Transverse colon (tissue), 4 donors: ENCODE measurements at regions not wholly inside any gene's neighbourhood (a gene's known extent, or its start where the extent isn't known, plus 50 kb on each side); places are given as distances from the start of the nearest gene placed in this dataset.

Experiments
- DNase-seq: peaks from one replicate; pipeline ENCODE4 v3.0.0-alpha.2; 2019
- H3K27ac ChIP-seq, 4 donors: fragments of 200-600 bp; sonication (generic); 2 replicates each; pipeline ENCODE4 v1.5.1; 2016 to 2018; ENCODE audit warnings: inconsistent platforms in 4 of 4
- H3K27me3 ChIP-seq: fragments of 200-600 bp; sonication (generic); 2 replicates; pipeline ENCODE4 v1.5.1; 2017; ENCODE audit warnings: inconsistent platforms
- H3K36me3 ChIP-seq, 4 donors: fragments of 200-600 bp; sonication (generic); 2 replicates each; pipeline ENCODE4 v1.5.1; 2017 to 2019; ENCODE audit warnings: inconsistent platforms in 4 of 4
- H3K4me1 ChIP-seq, 4 donors: fragments of 200-600 bp; sonication (generic); 2 replicates each; pipeline ENCODE4 v1.5.1; 2017 to 2020; ENCODE audit warnings: inconsistent platforms in 4 of 4
- H3K4me3 ChIP-seq, 4 donors: fragments of 200-600 bp; sonication (generic); 1 replicate in 1 of 4; 2 replicates in 3 of 4; pipeline versions ENCODE4 v1.5.1 to v1.6.1; 2017 to 2019; ENCODE audit warnings: inconsistent platforms in 4 of 4
- H3K9me3 ChIP-seq, 2 donors: fragments of 200-600 bp; sonication (generic); 2 replicates each; pipeline ENCODE4 v1.5.1; 2017 to 2019; ENCODE audit warnings: inconsistent platforms in 2 of 2
- CTCF ChIP-seq, 5 experiments: fragments of 200-600 bp in 3 of 5; fragments of 450-650 bp in 2 of 5; sonication (generic) in 3 of 5; IDR thresholded peaks; 1 replicate in 2 of 5; 2 replicates in 3 of 5; pipeline ENCODE4 v1.5.1; 2016 to 2017; ENCODE audit warnings: antibody characterized with exemption in 5 of 5, inconsistent platforms in 3 of 5, mild to moderate bottlenecking in 2 of 5, moderate library complexity in 1 of 5
- EP300 ChIP-seq: sonication (generic); formaldehyde crosslinking; IDR thresholded peaks from one replicate; pipeline ENCODE4 v1.6.1; 2017; ENCODE audit warnings: antibody characterized with exemption, low read depth
- POLR2A ChIP-seq: fragments of 450-650 bp; IDR thresholded peaks from one replicate; pipeline ENCODE4 v1.6.1; 2016; ENCODE audit warnings: antibody characterized with exemption, mild to moderate bottlenecking, moderate library complexity
- POLR2AphosphoS5 ChIP-seq, 3 donors: sonication (generic); formaldehyde crosslinking; IDR thresholded peaks; one replicate each; pipeline ENCODE4 v1.6.1; 2016; ENCODE audit warnings: antibody characterized with exemption in 3 of 3
- WGBS, 2 donors: methylation state at CpG; one replicate each; pipeline ENCODE4 v1.1.5; 2018; ENCODE audit warnings: low coverage in 1 of 2; 5-methylcytosine and 5-hydroxymethylcytosine counted together
- in situ Hi-C, 4 donors: fragments of 200-750 bp; cut with MboI; loops; one replicate each; pipeline versions ENCODE4 v1.15.0 to v1.15.1; 2017; ENCODE audit warnings: low sequenced_read_pairs in 3 of 4, low pct_ligation_motif_present in 1 of 4, low pct_unique_long_range_greater_than_20kb in 1 of 4
- intact Hi-C: fragments of 100-400 bp; cut with DNase I; formaldehyde crosslinking; loops from one replicate; pipeline ENCODE4 v1.15.1; 2023; ENCODE audit warnings: low total_unique reads

GRCh38 chr10:27447540-27447939 lies 56.6 kb upstream of the RAB18 start:
- no peaks in the 10 kb centered on the region for H3K36me3 ChIP-seq
- H3K27me3 ChIP-seq = no peaks in the 10 kb centered on the region
- intact Hi-C loops = no loop called here
- DNase-seq = no peak
- no peaks in the 10 kb centered on the region for H3K9me3 ChIP-seq
- no peak overlapping the region for H3K4me3 ChIP-seq
- no peaks in the 10 kb centered on the region for H3K4me1 ChIP-seq
- no peak overlapping the region for H3K27ac ChIP-seq
- in situ Hi-C loops = loop anchor here (10.0 to 25.0 kb wide), 3 partner anchors 207 to 790 kb away; no protein-coding TSS in a partner anchor
- TF ChIP-seq EP300 (no peak), POLR2AphosphoS5 (IDR thresholded peaks at IDR 0.05) (no peak), CTCF (IDR thresholded peaks at IDR 0.05) (no peak), POLR2A (no peak)
- 80% methylated on average over 3 of the region's 3 CpGs; no CpG with 5 or more reads in 1 of the 2 donors for WGBS, 2 donors

- no peaks in the 10 kb centered on the region for H3K4me1 ChIP-seq
- WGBS, 2 donors = 2 to 3% methylated on average over 5 of the region's 5 CpGs
- H3K36me3 ChIP-seq = no peaks in the 10 kb centered on the region
- no peak overlapping the region for H3K4me3 ChIP-seq
- H3K27me3 ChIP-seq = no peaks in the 10 kb centered on the region
- H3K27ac ChIP-seq = no peak overlapping the region
- in situ Hi-C loops (loop anchor here (10.0 to 25.0 kb wide), 3 partner anchors 208 to 791 kb away; no protein-coding TSS in a partner anchor), intact Hi-C loops (no loop called here)
- H3K9me3 ChIP-seq = no peaks in the 10 kb centered on the region
- no peak for DNase-seq
- TF ChIP-seq CTCF (IDR thresholded peaks at IDR 0.05) (peak; percentile 30 to 43 (median 34)), POLR2A (no peak), EP300 (no peak)
These were observed 57.8 kb upstream of the RAB18 start for GRCh38 chr10:27446091-27446918.

GRCh38 chr10:27445070-27445469 lies 59.0 kb upstream of the RAB18 start:
- Histone ChIP-seq H3K4me1 (no peaks in the 10 kb centered on the region), H3K9me3 (no peaks in the 10 kb centered on the region), H3K27ac (no peak overlapping the region), H3K27me3 (no peaks in the 10 kb centered on the region), H3K36me3 (no peaks in the 10 kb centered on the region), H3K4me3 (no peak overlapping the region)
- intact Hi-C loops (no loop called here), in situ Hi-C loops (loop anchor here (10.0 to 25.0 kb wide), 3 partner anchors 210 to 792 kb away; no protein-coding TSS in a partner anchor)
- no peak for DNase-seq
- TF ChIP-seq CTCF (IDR thresholded peaks at IDR 0.05) = no peak
- TF ChIP-seq EP300 = no peak
- no peak for TF ChIP-seq POLR2AphosphoS5 (IDR thresholded peaks at IDR 0.05)
- no peak for TF ChIP-seq POLR2A
- WGBS, 2 donors = 75 to 82% methylated on average over 3 to 5 of the region's 5 CpGs

GRCh38 chr10:27440478-27440877 lies 63.6 kb upstream of the RAB18 start:
- WGBS, 2 donors = 17 to 28% methylated on average over 2 of the region's 2 CpGs
- TF ChIP-seq POLR2A (no peak), POLR2AphosphoS5 (IDR thresholded peaks at IDR 0.05) (no peak), EP300 (no peak), CTCF (IDR thresholded peaks at IDR 0.05) (no peak)
- Histone ChIP-seq H3K27me3 (no peaks in the 10 kb centered on the region), H3K4me1 (no peaks in the 10 kb centered on the region), H3K9me3 (no peaks in the 10 kb centered on the region), H3K4me3 (no peak overlapping the region), H3K36me3 (no peaks in the 10 kb centered on the region), H3K27ac (no peak overlapping the region)
- in situ Hi-C loops (loop anchor here (10.0 to 25.0 kb wide), 3 partner anchors 214 to 797 kb away; no protein-coding TSS in a partner anchor), intact Hi-C loops (loop anchor here (5.0 kb wide), 2 partner anchors 352 to 952 kb away; no protein-coding TSS in a partner anchor)
- DNase-seq = no peak
